ENCODE measurements at regions not wholly inside any gene's neighbourhood (a gene's known extent, or its start where the extent isn't known, plus 50 kb on each side); places are given as distances from the start of the nearest gene placed in this dataset.

- Histone ChIP-seq H3K36me3 (ENCODE audit: control insufficient read depth in 2 of 2, extremely low read depth in 1 of 2, insufficient read depth in 2 of 2, low read length in 2 of 2) (no peaks in the 10 kb centered on the region), H2AFZ (ENCODE audit: low read depth, low read length) (no peak overlapping the region), H3K27me3 (ENCODE audit: control insufficient read depth in 2 of 2, insufficient read depth in 2 of 2, low read length in 2 of 2) (no peaks in the 10 kb centered on the region), H3K79me2 (ENCODE audit: control insufficient read depth, insufficient read depth, low read length) (no peaks in the 10 kb centered on the region), H3K4me3 (replicated peaks in 1 of 3; ENCODE audit: insufficient read depth in 1 of 3, low read depth in 1 of 3, low read length in 3 of 3) (no peak overlapping the region), H4K20me1 (replicated peaks; ENCODE audit: control insufficient read depth, extremely low read depth, insufficient read depth, low read length) (no peaks in the 10 kb centered on the region), H3K4me2 (ENCODE audit: insufficient read depth, low read length) (no peak overlapping the region), H3K4me1 (ENCODE audit: control insufficient read depth, extremely low read depth, insufficient read depth, low read length) (no peaks in the 10 kb centered on the region), H3K9me1 (replicated peaks; ENCODE audit: control insufficient read depth, extremely low read depth, insufficient read depth, low read length) (no peaks in the 10 kb centered on the region), H3K27ac (ENCODE audit: insufficient read depth, low read depth, low read length) (no peak overlapping the region), H3K9ac (replicated peaks; ENCODE audit: extremely low read depth, insufficient read depth, low read length) (no peak overlapping the region), H3K9me3 (replicated peaks; ENCODE audit: control insufficient read depth, insufficient read depth, low read length) (peaks cover 10% of the 10 kb centered on the region)
- DNase-seq (ENCODE audit: low read depth, low spot score) (no peak), FAIRE-seq (no peak)
- TF ChIP-seq MYC (IDR thresholded peaks at IDR 0.05; ENCODE audit: low read depth, low read length) (no peak), FOS (IDR thresholded peaks at IDR 0.05; ENCODE audit: borderline replicate concordance, insufficient read depth, low read length) (no peak), MAX (IDR thresholded peaks at IDR 0.05; ENCODE audit: insufficient read depth, insufficient read length) (no peak), GATA2 (IDR thresholded peaks at IDR 0.05; ENCODE audit: insufficient read depth, insufficient read length, low read depth, low read length) (no peak)
- ChIA-PET POLR2A (no interaction called here), CTCF (interaction anchor here (1.1 kb wide), 1 partner anchor 23 kb away, joined by 4 read pairs; no protein-coding TSS in a partner anchor)
- dilution Hi-C loops (cut with MboI; ENCODE audit: extremely low pct_ligation_motif_present, low sequenced_read_pairs), result no loop called here
- intact Hi-C loops (cut with micrococcal nuclease), result no loop called here
- BruUV-seq (replicated peaks), result no TSS peak
Observed at GRCh38 chr12:127780881-127781280, 486.1 kb upstream of the TMEM132C start.

GRCh38 chr12:127781336-127781735 lies 485.6 kb upstream of the TMEM132C start:
- no peaks in the 10 kb centered on the region for H4K20me1 ChIP-seq (replicated peaks; ENCODE audit: control insufficient read depth, extremely low read depth, insufficient read depth, low read length)
- ChIA-PET POLR2A (no interaction called here), CTCF (no interaction called here)
- H3K27ac ChIP-seq (ENCODE audit: insufficient read depth, low read depth, low read length), result no peak overlapping the region
- H3K36me3 ChIP-seq (ENCODE audit: control insufficient read depth in 2 of 2, extremely low read depth in 1 of 2, insufficient read depth in 2 of 2, low read length in 2 of 2), result no peaks in the 10 kb centered on the region
- DNase-seq (ENCODE audit: low read depth, low spot score) (no peak), FAIRE-seq (no peak)
- no peaks in the 10 kb centered on the region for H3K79me2 ChIP-seq (ENCODE audit: control insufficient read depth, insufficient read depth, low read length)
- intact Hi-C loops (cut with micrococcal nuclease), result no loop called here
- H3K9me1 ChIP-seq (replicated peaks; ENCODE audit: control insufficient read depth, extremely low read depth, insufficient read depth, low read length), result no peaks in the 10 kb centered on the region
- no peak overlapping the region for H2AFZ ChIP-seq (ENCODE audit: low read depth, low read length)
- H3K27me3 ChIP-seq (ENCODE audit: control insufficient read depth in 2 of 2, insufficient read depth in 2 of 2, low read length in 2 of 2), result no peaks in the 10 kb centered on the region
- H3K4me2 ChIP-seq (ENCODE audit: insufficient read depth, low read length), result no peak overlapping the region
- no peak for TF ChIP-seq MYC (IDR thresholded peaks at IDR 0.05; ENCODE audit: low read depth, low read length)
- no peak for TF ChIP-seq CTCF (IDR thresholded peaks at IDR 0.05; ENCODE audit: extremely low read depth in 1 of 2, insufficient read depth in 1 of 2, low read depth in 1 of 2, low read length in 2 of 2)
- TF ChIP-seq EZH2 (IDR thresholded peaks at IDR 0.05; ENCODE audit: borderline replicate concordance, low read depth, low read length, severe bottlenecking), result no peak
- TF ChIP-seq FOS (IDR thresholded peaks at IDR 0.05; ENCODE audit: borderline replicate concordance, insufficient read depth, low read length), result no peak
- TF ChIP-seq POLR2A (IDR thresholded peaks at IDR 0.05; ENCODE audit: low read depth, low read length), result no peak
- no peak for TF ChIP-seq JUN (IDR thresholded peaks at IDR 0.05; ENCODE audit: borderline replicate concordance, insufficient read depth, insufficient read length, low read depth)
- no peak for TF ChIP-seq GATA2 (IDR thresholded peaks at IDR 0.05; ENCODE audit: insufficient read depth, insufficient read length, low read depth, low read length)
- no peak for TF ChIP-seq MAX (IDR thresholded peaks at IDR 0.05; ENCODE audit: insufficient read depth, insufficient read length)
- no peak for TF ChIP-seq POLR2AphosphoS5 (IDR thresholded peaks at IDR 0.05; ENCODE audit: insufficient read depth, low read depth, low read length)
- H3K9me3 ChIP-seq (replicated peaks; ENCODE audit: control insufficient read depth, insufficient read depth, low read length), result peaks cover 10% of the 10 kb centered on the region
- no peaks in the 10 kb centered on the region for H3K4me1 ChIP-seq (ENCODE audit: control insufficient read depth, extremely low read depth, insufficient read depth, low read length)
- no TSS peak for BruUV-seq (replicated peaks)
- no peak overlapping the region for H3K9ac ChIP-seq (replicated peaks; ENCODE audit: extremely low read depth, insufficient read depth, low read length)
- dilution Hi-C loops (cut with MboI; ENCODE audit: extremely low pct_ligation_motif_present, low sequenced_read_pairs), result no loop called here
- no peak overlapping the region for H3K4me3 ChIP-seq (replicated peaks in 1 of 3; ENCODE audit: insufficient read depth in 1 of 3, low read depth in 1 of 3, low read length in 3 of 3)

Data from endothelial cell of umbilical vein (primary cell).